PC-9 (cell line): ENCODE measurements at regions not wholly inside any gene's neighbourhood (a gene's known extent, or its start where the extent isn't known, plus 50 kb on each side); places are given as distances from the start of the nearest gene placed in this dataset.

ENCODE experiments used
- BruUV-seq: library from RNA; stranded (reverse); fragments of 400-500 nt; replicated peaks from 2 replicates; lab custom pipeline; 2021; lab: Mats Ljungman, UMichigan
- CTCF ChIA-PET: fragments of 300-600 bp; sonication (Branson Sonifier 250); formaldehyde crosslinking; loops from one replicate; lab custom pipeline; 2022; ENCODE audit warnings: antibody characterized with exemption; lab: Charles Lee
- POLR2A ChIA-PET: fragments of 300-600 bp; sonication (Branson Sonifier 250); formaldehyde crosslinking; loops from one replicate; lab custom pipeline; 2022; ENCODE audit warnings: antibody characterized with exemption; ENCODE audit not compliant: unreplicated experiment; lab: Charles Lee
- DNase-seq, 2 experiments: peaks; one replicate each; pipeline versions ENCODE4 v3.0.0 to v3.0.0-alpha.2; 2015 to 2022; ENCODE audit warnings: mixed read lengths in 1 of 2
- H2AFZ ChIP-seq: fragments of 200-600 bp; sonication (generic); 2 replicates; pipeline ENCODE4 v1.8.1; 2017; ENCODE audit warnings: antibody characterized with exemption
- H3F3A ChIP-seq: fragments of 200-600 bp; sonication (generic); 2 replicates; pipeline ENCODE4 v1.8.1; 2017; ENCODE audit warnings: antibody characterized with exemption, mild to moderate bottlenecking, low read depth; ENCODE audit not compliant: insufficient read depth
- H3K27ac ChIP-seq: fragments of 200-600 bp; sonication (generic); 2 replicates; pipeline ENCODE4 v1.6.1; 2016; ENCODE audit warnings: mixed run types
- H3K27me3 ChIP-seq: fragments of 200-600 bp; sonication (generic); 2 replicates; pipeline ENCODE4 v1.6.1; 2016; ENCODE audit warnings: low read depth, mixed run types; ENCODE audit not compliant: insufficient read depth
- H3K36me3 ChIP-seq: fragments of 200-600 bp; sonication (generic); 2 replicates; pipeline ENCODE4 v1.6.1; 2016; ENCODE audit warnings: low read depth, mixed run types
- H3K4me1 ChIP-seq: fragments of 200-600 bp; sonication (generic); replicated peaks from 2 replicates; pipeline ENCODE4 v1.6.1; 2016; ENCODE audit warnings: mixed run types; ENCODE audit not compliant: insufficient read depth
- H3K4me2 ChIP-seq: fragments of 200-600 bp; sonication (generic); 2 replicates; pipeline ENCODE4 v1.6.1; 2017; ENCODE audit warnings: mixed run types
- H3K4me3 ChIP-seq: fragments of 200-600 bp; sonication (generic); 2 replicates; pipeline ENCODE4 v1.6.1; 2016; ENCODE audit warnings: mixed run types
- H3K79me2 ChIP-seq: fragments of 200-600 bp; sonication (generic); 2 replicates; pipeline ENCODE4 v1.6.1; 2017; ENCODE audit warnings: low read depth, mixed run types
- H3K9me2 ChIP-seq: fragments of 200-600 bp; sonication (generic); 2 replicates; pipeline ENCODE4 v1.8.1; 2017; ENCODE audit warnings: mild to moderate bottlenecking; ENCODE audit not compliant: insufficient read depth
- H3K9me3 ChIP-seq: fragments of 200-600 bp; sonication (generic); 2 replicates; pipeline ENCODE4 v1.8.1; 2016; ENCODE audit warnings: low read depth; ENCODE audit not compliant: insufficient read depth
- H4K20me1 ChIP-seq: fragments of 200-600 bp; sonication (generic); 2 replicates; pipeline ENCODE4 v1.8.1; 2017; ENCODE audit not compliant: insufficient read depth
- EZH2 ChIP-seq: fragments of 200-600 bp; sonication (generic); IDR thresholded peaks from 2 replicates; pipeline ENCODE4 v1.8.0; 2017; ENCODE audit warnings: antibody characterized with exemption, low read depth
- intact Hi-C: fragments of 100-400 bp; cut with micrococcal nuclease; formaldehyde crosslinking; loops from one replicate; pipeline ENCODE4 v1.10.0; 2022; ENCODE audit not compliant: unreplicated experiment
- TF ChIP-seq, protein P1 (sequence below): fragments of 200-600 bp; sonication (generic); conservative IDR thresholded peaks from 2 replicates; pipeline ENCODE4 v1.6.1; 2017; ENCODE audit warnings: mixed run types, antibody characterized with exemption, mild to moderate bottlenecking, moderate library complexity

DNA sequence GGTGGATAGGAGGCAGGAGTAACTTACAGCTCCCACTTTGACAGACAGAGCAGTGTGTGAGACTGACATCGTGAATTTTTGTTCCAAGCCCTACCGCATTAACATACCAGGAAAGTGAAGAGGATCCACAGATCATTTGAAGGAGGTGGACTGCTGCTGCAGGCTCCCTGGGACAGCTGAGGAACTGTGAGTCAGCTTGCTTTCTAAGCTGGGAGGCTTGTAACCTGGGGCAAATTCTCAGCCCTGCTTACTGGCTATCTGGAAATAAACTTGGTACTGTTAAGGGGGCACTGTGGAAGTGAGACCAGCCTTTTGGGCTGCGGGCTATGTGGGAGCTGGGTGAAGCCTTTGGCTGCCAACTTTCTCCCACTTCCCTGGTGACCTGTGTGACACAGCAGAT, 1202.5 kb downstream of the DNAJB9 start:
- intact Hi-C loops: no loop called here
- Histone ChIP-seq H3K4me2 (no peak overlapping the region), H3K36me3 (no peaks in the 10 kb centered on the region), H3K27me3 (no peaks in the 10 kb centered on the region), H3K4me1 (no peaks in the 10 kb centered on the region), H3F3A (no peaks in the 10 kb centered on the region), H4K20me1 (no peaks in the 10 kb centered on the region), H3K9me3 (no peaks in the 10 kb centered on the region), H3K79me2 (no peaks in the 10 kb centered on the region), H2AFZ (no peak overlapping the region), H3K9me2 (0 out of 2 replicates have a peak, but pooled peaks cover 3% of the 10 kb centered on the region), H3K4me3 (no peak overlapping the region), H3K27ac (no peak overlapping the region)
- DNase-seq: no peak
- CTCF ChIA-PET: no interaction called here
- POLR2A ChIA-PET: no interaction called here
- BruUV-seq: no TSS peak
- no peak for TF ChIP-seq EZH2
- TF ChIP-seq, protein P1, sequence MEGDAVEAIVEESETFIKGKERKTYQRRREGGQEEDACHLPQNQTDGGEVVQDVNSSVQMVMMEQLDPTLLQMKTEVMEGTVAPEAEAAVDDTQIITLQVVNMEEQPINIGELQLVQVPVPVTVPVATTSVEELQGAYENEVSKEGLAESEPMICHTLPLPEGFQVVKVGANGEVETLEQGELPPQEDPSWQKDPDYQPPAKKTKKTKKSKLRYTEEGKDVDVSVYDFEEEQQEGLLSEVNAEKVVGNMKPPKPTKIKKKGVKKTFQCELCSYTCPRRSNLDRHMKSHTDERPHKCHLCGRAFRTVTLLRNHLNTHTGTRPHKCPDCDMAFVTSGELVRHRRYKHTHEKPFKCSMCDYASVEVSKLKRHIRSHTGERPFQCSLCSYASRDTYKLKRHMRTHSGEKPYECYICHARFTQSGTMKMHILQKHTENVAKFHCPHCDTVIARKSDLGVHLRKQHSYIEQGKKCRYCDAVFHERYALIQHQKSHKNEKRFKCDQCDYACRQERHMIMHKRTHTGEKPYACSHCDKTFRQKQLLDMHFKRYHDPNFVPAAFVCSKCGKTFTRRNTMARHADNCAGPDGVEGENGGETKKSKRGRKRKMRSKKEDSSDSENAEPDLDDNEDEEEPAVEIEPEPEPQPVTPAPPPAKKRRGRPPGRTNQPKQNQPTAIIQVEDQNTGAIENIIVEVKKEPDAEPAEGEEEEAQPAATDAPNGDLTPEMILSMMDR: no peak

DNA sequence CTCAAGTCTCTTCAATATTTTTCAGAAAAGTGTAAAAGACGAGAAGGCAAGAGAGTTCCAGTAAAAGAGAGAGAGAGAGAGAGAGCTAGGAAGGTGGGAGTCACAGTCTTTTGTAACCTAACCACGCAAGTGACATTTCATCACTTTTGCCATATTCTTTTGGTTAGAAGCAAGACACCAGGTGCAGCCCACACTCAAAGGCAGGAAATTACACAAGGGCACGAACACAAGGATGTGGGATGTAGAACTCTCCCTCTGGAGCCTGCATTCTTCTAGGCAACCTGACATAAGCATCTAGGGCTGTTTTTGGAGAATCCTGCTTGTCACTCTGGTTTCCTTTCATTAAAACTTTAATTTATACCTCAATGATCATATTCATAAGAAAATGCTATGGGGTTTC, 1213.1 kb downstream of the DNAJB9 start:
- no peaks in the 10 kb centered on the region for H3K4me1 ChIP-seq
- H3K36me3 ChIP-seq: no peaks in the 10 kb centered on the region
- no peaks in the 10 kb centered on the region for H3K9me3 ChIP-seq
- no peaks in the 10 kb centered on the region for H3K27me3 ChIP-seq
- H3K9me2 ChIP-seq: 0 out of 2 replicates have a peak, but pooled peaks cover 5% of the 10 kb centered on the region
- intact Hi-C loops: no loop called here
- H3K4me2 ChIP-seq: no peak overlapping the region
- DNase-seq: no peak
- H3F3A ChIP-seq: no peaks in the 10 kb centered on the region
- H4K20me1 ChIP-seq: no peaks in the 10 kb centered on the region
- CTCF ChIA-PET: no interaction called here
- TF ChIP-seq EZH2: no peak
- TF ChIP-seq, protein P1: no peak
- H2AFZ ChIP-seq: no peak overlapping the region
- POLR2A ChIA-PET: no interaction called here
- no peak overlapping the region for H3K4me3 ChIP-seq
- no peaks in the 10 kb centered on the region for H3K79me2 ChIP-seq
- H3K27ac ChIP-seq: no peak overlapping the region
- no TSS peak for BruUV-seq

GRCh38 chr7:109806548-109806947, 1236.9 kb downstream of the DNAJB9 start:
- CTCF ChIA-PET: no interaction called here
- intact Hi-C loops: no loop called here
- Histone ChIP-seq H3K9me3 (no peaks in the 10 kb centered on the region), H3K4me1 (no peaks in the 10 kb centered on the region), H2AFZ (no peak overlapping the region), H3K27ac (no peak overlapping the region), H3F3A (no peaks in the 10 kb centered on the region), H3K9me2 (peaks cover 6% of the 10 kb centered on the region; the same call in 1 of the 2 replicates), H3K36me3 (no peaks in the 10 kb centered on the region), H3K27me3 (no peaks in the 10 kb centered on the region; the same call in 1 of the 2 replicates), H3K4me2 (no peak overlapping the region), H3K4me3 (no peak overlapping the region), H3K79me2 (no peaks in the 10 kb centered on the region), H4K20me1 (no peaks in the 10 kb centered on the region)
- TF ChIP-seq, protein P1: no peak
- no peak for TF ChIP-seq EZH2
- DNase-seq: no peak
- POLR2A ChIA-PET: no interaction called here
- no TSS peak for BruUV-seq
